Adrenal gland (tissue), 5 donors: ENCODE measurements at regions not wholly inside any gene's neighbourhood (a gene's known extent, or its start where the extent isn't known, plus 50 kb on each side); places are given as distances from the start of the nearest gene placed in this dataset.

Experiments used
- CTCF ChIP-seq, 6 experiments: fragments of 450-650 bp in 4 of 6; fragments of 200-600 bp in 2 of 6; sonication (generic) in 1 of 6; IDR thresholded peaks; 1 replicate in 5 of 6; 2 replicates in 1 of 6; pipeline versions ENCODE4 v1.5.1 to v1.8.0; 2016 to 2021; ENCODE audit warnings: antibody characterized with exemption in 6 of 6, mild to moderate bottlenecking in 2 of 6, moderate library complexity in 1 of 6
- POLR2A ChIP-seq, 2 donors: fragments of 450-650 bp; IDR thresholded peaks; one replicate each; pipeline ENCODE4 v1.6.1; 2017; ENCODE audit warnings: antibody characterized with exemption in 2 of 2, mild to moderate bottlenecking in 2 of 2, moderate library complexity in 1 of 2
- donor health status: DM: no; HTN: no; CAD: no.

- TF ChIP-seq CTCF (IDR thresholded peaks at IDR 0.05): no peak
- no peak for TF ChIP-seq POLR2A (IDR thresholded peaks at IDR 0.05)
Observed at GRCh38 chrX:40875476-40875875, 140.1 kb upstream of the MED14 start.
